Tibial nerve (tissue), 4 donors: ENCODE measurements at regions not wholly inside any gene's neighbourhood (a gene's known extent, or its start where the extent isn't known, plus 50 kb on each side); places are given as distances from the start of the nearest gene placed in this dataset.

ENCODE experiments used
- DNase-seq, 2 donors: peaks; one replicate each; pipeline ENCODE4 v3.0.0-alpha.2; 2019; ENCODE audit warnings: low spot score in 2 of 2
- H3K27ac ChIP-seq, 4 donors: fragments of 200-600 bp; sonication (generic) in 3 of 4; one replicate each; pipeline ENCODE4 v1.5.1; 2017 to 2019; ENCODE audit warnings: mild to moderate bottlenecking in 1 of 4
- H3K27me3 ChIP-seq, 2 donors: fragments of 200-600 bp; sonication (generic) in 1 of 2; one replicate each; pipeline versions ENCODE4 v1.5.1 to v1.6.0; 2017 to 2019
- H3K36me3 ChIP-seq, 3 donors: fragments of 200-600 bp; sonication (generic); one replicate each; pipeline ENCODE4 v1.5.1; 2018 to 2019
- H3K4me1 ChIP-seq, 4 donors: fragments of 200-600 bp; sonication (generic) in 3 of 4; one replicate each; pipeline ENCODE4 v1.5.1; 2017 to 2019
- H3K4me3 ChIP-seq, 4 donors: fragments of 200-600 bp; sonication (generic) in 3 of 4; one replicate each; pipeline ENCODE4 v1.5.1; 2017 to 2019; ENCODE audit warnings: mild to moderate bottlenecking in 1 of 4, moderate library complexity in 1 of 4
- H3K9me3 ChIP-seq, 4 donors: fragments of 200-600 bp; sonication (generic) in 3 of 4; one replicate each; pipeline ENCODE4 v1.5.1; 2017 to 2019
- CTCF ChIP-seq, 5 experiments: fragments of 200-600 bp in 3 of 5; fragments of 450-650 bp in 2 of 5; sonication (generic) in 3 of 5; IDR thresholded peaks; one replicate each; pipeline ENCODE4 v1.5.1; 2016 to 2019; ENCODE audit warnings: antibody characterized with exemption in 5 of 5, mild to moderate bottlenecking in 3 of 5, moderate library complexity in 2 of 5
- EP300 ChIP-seq, 2 donors: sonication (generic); formaldehyde crosslinking; IDR thresholded peaks; one replicate each; pipeline ENCODE4 v1.6.1; 2017; ENCODE audit warnings: antibody characterized with exemption in 2 of 2, mild to moderate bottlenecking in 1 of 2
- POLR2A ChIP-seq, 2 donors: fragments of 450-650 bp; IDR thresholded peaks; one replicate each; pipeline ENCODE4 v1.6.1; 2017; ENCODE audit warnings: antibody characterized with exemption in 2 of 2, mild to moderate bottlenecking in 2 of 2, moderate library complexity in 2 of 2
- WGBS, 2 donors: methylation state at CpG; one replicate each; pipeline ENCODE4 v1.1.5; 2018; 5-methylcytosine and 5-hydroxymethylcytosine counted together

DNA sequence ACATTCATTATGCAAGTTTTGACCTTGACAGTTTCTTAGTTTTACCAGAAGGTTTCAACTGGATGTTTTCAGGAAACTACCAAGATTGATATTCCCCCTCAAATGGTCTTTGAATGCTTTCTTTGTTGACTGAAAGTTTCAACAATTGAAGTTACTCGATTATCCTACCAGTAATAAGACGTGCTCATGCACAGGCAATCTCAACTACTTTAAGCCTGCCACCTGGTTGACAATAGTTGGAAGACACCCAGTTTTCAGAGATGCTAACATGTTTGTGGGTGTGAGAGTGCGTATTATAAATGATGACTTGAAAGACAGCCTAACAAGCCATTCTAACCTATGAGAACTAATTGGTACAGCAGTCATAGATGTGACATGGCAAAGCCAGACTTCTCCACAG is 73.4 kb upstream of the ITPRID1 start:
- TF ChIP-seq EP300 (IDR thresholded peaks at IDR 0.05): no peak
- no peak for TF ChIP-seq POLR2A (IDR thresholded peaks at IDR 0.05)
- TF ChIP-seq CTCF (IDR thresholded peaks at IDR 0.05): no peak
- H3K27ac ChIP-seq: no peak overlapping the region
- H3K4me1 ChIP-seq: no peaks in the 10 kb centered on the region
- H3K27me3 ChIP-seq: no peaks in the 10 kb centered on the region
- 36 to 50% methylated on average over 3 of the region's 3 CpGs for WGBS, 2 donors
- H3K4me3 ChIP-seq: no peak overlapping the region
- DNase-seq: no peak
- no peaks in the 10 kb centered on the region for H3K9me3 ChIP-seq
- no peaks in the 10 kb centered on the region for H3K36me3 ChIP-seq

DNA sequence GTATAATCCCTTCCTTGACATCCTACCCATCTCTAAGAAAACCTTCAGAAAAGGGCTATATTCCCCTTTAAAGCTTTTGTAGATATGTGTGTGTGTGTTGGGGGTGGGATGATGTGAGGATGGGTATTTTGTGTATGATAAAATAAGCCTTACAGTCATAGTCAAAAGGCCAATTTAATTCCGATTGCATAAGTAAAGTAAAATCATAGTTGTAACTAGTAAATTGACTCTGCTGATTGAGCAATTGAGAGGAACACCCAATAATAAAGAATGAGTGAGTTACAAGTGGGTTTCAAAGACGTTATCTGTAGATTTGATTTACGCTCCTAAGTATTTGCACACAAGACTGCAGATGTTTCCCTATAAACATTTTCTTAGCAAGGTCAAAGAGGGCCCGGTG is 71.3 kb upstream of the ITPRID1 start:
- Histone ChIP-seq H3K4me3 (no peak overlapping the region), H3K27me3 (no peaks in the 10 kb centered on the region), H3K4me1 (no peaks in the 10 kb centered on the region), H3K9me3 (no peaks in the 10 kb centered on the region), H3K27ac (no peak overlapping the region), H3K36me3 (no peaks in the 10 kb centered on the region)
- WGBS, 2 donors: 42 to 45% methylated on average over 4 of the region's 4 CpGs
- no peak for TF ChIP-seq CTCF (IDR thresholded peaks at IDR 0.05)
- no peak for TF ChIP-seq EP300 (IDR thresholded peaks at IDR 0.05)
- no peak for TF ChIP-seq POLR2A (IDR thresholded peaks at IDR 0.05)
- no peak for DNase-seq

DNA sequence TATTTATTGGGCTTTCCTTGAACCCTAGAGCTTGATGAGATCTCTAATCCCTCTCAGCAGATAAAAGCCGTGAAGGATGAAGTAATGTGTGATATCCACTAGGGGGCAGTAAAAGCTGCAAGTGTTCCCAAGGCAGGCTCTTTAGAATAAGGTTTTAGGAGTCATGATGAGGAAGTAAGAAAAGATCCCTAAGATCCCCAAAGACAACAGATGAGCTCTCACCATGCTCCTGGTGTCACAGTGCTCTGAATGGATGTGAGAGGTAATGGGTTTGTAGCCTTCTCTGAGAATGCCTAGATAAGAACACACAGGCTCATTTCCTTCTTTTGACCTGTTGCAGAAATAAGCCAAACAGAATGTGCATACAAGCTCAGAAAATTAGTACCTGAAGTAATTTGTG is 70.4 kb upstream of the ITPRID1 start:
- no peaks in the 10 kb centered on the region for H3K27me3 ChIP-seq
- WGBS, 2 donors: 0 to 14% methylated on average over 1 of the region's 1 CpG
- DNase-seq: no peak
- H3K27ac ChIP-seq: no peak overlapping the region
- no peaks in the 10 kb centered on the region for H3K4me1 ChIP-seq
- no peak overlapping the region for H3K4me3 ChIP-seq
- no peaks in the 10 kb centered on the region for H3K36me3 ChIP-seq
- no peaks in the 10 kb centered on the region for H3K9me3 ChIP-seq
- TF ChIP-seq POLR2A (IDR thresholded peaks at IDR 0.05) (no peak), EP300 (IDR thresholded peaks at IDR 0.05) (no peak), CTCF (IDR thresholded peaks at IDR 0.05) (peak; percentile 64 to 74 (median 72))

DNA sequence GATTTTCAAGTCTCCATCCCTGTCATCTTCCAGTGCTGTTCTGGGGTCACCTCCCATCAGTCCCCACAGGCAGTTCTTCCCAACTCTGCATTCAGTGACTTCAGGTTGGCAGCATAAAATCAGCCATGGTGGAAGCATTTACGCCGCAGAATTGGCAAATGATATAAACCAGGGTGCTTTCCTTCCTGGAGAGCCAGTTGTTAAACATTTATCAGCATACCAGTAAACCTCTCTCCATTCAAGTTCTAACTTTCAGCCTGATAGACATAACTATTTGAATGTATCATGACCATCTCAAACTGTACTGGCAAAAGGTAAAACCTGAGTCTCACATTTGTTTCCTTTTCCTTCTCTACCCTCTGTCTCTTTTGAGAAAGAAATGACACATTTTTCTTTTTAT is 69.7 kb upstream of the ITPRID1 start:
- Histone ChIP-seq H3K27ac (no peak overlapping the region), H3K36me3 (no peaks in the 10 kb centered on the region), H3K9me3 (no peaks in the 10 kb centered on the region), H3K4me3 (no peak overlapping the region), H3K27me3 (no peaks in the 10 kb centered on the region), H3K4me1 (no peaks in the 10 kb centered on the region)
- TF ChIP-seq CTCF (IDR thresholded peaks at IDR 0.05): no peak
- no peak for TF ChIP-seq EP300 (IDR thresholded peaks at IDR 0.05)
- no peak for TF ChIP-seq POLR2A (IDR thresholded peaks at IDR 0.05)
- 48 to 66% methylated on average over 2 of the region's 2 CpGs for WGBS, 2 donors
- DNase-seq: no peak

DNA sequence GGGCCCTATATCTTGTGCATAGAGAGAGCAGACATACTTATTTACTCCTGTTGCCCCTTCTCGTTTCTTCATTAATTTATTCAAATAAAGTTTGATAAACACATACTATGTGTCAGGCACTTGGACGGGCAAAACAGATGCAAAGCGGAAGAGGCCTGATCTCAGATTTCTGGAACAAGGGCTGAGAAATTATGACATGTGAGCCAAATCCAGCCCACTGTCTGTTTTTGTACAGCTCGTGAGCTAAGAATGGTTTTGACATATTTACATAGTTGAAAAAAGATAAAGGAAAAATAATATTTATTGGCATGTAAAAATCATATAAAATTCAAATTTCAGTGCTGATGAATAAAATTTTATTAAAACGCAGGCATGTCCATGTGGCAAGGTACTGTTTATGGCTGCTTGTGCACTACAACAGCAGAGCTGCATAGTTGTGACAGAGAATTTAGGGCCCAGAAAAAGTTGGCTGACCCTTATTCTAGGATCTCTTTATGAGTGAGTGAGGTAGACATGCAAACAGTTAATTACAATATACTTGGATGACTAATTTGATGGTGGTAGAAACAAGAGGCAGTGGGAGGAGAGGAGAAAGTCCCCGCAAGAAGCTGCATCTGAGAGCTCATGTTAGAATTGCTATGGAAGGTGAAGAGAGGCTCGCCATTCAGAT is 68.1 kb upstream of the ITPRID1 start:
- Histone ChIP-seq H3K27ac (no peak overlapping the region), H3K4me3 (no peak overlapping the region), H3K36me3 (no peaks in the 10 kb centered on the region), H3K9me3 (no peaks in the 10 kb centered on the region), H3K4me1 (no peaks in the 10 kb centered on the region), H3K27me3 (no peaks in the 10 kb centered on the region)
- no peak for DNase-seq
- TF ChIP-seq EP300 (IDR thresholded peaks at IDR 0.05): no peak
- TF ChIP-seq CTCF (IDR thresholded peaks at IDR 0.05): no peak
- TF ChIP-seq POLR2A (IDR thresholded peaks at IDR 0.05): no peak
- 78 to 79% methylated on average over 7 of the region's 7 CpGs for WGBS, 2 donors
